GM21360 (cell line): ENCODE measurements at regions not wholly inside any gene's neighbourhood (a gene's known extent, or its start where the extent isn't known, plus 50 kb on each side); places are given as distances from the start of the nearest gene placed in this dataset.

Experiments used
- ATAC-seq: cut with Tn5 transposase; IDR thresholded peaks from one replicate; pipeline ENCODE4 v1.9.1; 2021; ENCODE audit warnings: mild to moderate bottlenecking, moderate library complexity; ENCODE audit not compliant: unreplicated experiment

GRCh38 chr9:89790542-89791109, 185.8 kb downstream of the GADD45G start:
- no peak for ATAC-seq

- no peak for ATAC-seq
Measured at GRCh38 chr9:89791754-89792153, 186.9 kb downstream of the GADD45G start.

GRCh38 chr9:89792189-89793123, 187.6 kb downstream of the GADD45G start:
- no peak for ATAC-seq

DNA sequence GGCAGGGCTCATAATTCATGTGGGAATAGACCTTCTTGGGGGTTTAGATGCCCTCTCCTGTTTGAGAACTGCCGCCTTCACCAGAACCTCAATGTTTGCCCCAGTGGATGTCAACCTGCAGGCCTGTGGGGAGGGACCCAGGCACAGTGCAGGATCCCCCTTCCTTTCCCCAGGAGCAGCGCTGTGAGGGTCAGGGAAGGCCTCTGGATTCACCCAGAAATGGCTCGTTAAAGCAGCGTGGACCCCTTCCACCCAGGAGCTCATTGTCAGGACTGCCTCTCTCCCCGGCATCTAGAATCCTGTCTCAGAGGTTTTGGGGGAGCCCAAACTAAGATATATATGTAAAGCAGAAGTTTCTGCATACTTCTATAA, 188.3 kb downstream of the GADD45G start:
- no peak for ATAC-seq

DNA sequence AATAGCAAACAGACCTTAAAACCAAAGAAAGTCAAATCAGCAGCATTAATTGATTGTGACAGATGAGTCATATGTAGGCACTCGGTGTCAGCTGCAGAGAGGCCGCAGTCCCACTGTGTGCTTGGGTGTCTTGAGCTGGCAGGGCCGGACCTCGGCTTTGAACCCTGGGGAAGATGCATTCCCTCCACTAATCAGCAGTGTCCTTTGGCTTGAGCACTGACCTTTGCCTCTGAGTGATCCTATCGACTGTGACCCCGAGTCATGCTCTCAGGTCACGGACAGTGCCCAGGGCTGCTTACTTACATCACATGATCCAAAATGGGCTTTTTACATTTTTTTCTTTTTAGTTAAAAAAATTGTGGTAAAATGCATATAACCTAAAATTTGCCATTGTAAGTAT, 188.7 kb downstream of the GADD45G start:
- no peak for ATAC-seq

GRCh38 chr9:89794918-89795317, 190.1 kb downstream of the GADD45G start:
- ATAC-seq, result no peak

DNA sequence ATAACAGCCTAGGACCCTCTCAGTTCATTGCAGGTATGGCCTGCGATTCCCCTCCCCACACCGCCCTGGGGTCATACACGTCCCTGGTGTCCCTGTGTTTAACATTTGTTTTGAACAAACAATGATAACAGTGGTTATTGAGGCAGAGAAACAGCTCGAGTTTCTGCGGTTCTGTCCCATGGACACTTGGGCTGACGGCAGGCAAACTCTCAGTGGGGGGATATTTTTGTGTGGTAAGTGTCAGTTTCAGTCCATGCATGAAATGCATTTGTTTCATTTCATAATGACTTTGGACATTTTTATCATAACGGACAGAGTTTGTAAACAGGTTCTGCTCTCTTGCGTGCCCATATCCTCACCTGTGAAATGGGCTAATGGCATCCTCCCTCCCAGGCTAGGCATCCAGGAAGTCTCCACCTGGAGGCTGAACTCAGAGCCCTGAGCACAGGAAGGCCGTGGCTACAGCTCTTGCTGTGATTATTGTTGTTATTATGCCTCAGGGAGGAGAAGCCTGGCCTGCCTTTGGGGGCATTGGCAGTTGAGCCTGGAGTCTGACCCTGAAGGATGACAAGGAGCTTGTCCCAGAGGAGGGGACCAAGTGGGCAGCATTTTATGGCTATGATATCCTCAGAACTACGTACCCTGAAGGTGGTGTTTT, 190.9 kb downstream of the GADD45G start:
- no peak for ATAC-seq

- ATAC-seq, result no peak
Measured at GRCh38 chr9:89796606-89797005, 191.8 kb downstream of the GADD45G start.

GRCh38 chr9:89797255-89797654, 192.4 kb downstream of the GADD45G start:
- no peak for ATAC-seq

DNA sequence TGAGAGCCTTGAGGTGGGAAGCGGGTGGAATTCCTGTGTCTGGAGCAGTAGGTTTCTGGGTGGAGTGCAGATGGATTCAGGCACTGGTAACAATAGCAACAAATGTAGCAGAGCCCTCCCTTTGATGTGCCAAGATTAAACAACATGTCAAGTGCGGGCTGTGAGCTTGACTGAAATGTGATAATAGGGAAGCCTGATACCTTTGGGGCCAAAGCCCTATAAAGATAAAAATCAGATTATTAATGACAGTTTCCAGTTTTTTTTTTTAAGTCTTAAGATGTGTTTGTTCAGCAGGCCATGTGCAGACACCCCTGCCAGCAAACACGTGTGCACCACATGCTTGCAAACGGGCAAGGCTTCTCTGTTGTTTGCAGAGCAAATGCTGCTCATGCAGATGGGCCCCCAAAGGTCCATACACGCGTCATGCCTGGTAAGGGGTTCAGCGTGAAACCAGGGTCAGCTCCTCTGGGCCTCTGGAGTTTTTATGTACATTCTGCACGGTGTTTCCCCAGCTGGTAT, 193.2 kb downstream of the GADD45G start:
- ATAC-seq, result no peak

GRCh38 chr9:89798547-89799120, 193.8 kb downstream of the GADD45G start:
- no peak for ATAC-seq

DNA sequence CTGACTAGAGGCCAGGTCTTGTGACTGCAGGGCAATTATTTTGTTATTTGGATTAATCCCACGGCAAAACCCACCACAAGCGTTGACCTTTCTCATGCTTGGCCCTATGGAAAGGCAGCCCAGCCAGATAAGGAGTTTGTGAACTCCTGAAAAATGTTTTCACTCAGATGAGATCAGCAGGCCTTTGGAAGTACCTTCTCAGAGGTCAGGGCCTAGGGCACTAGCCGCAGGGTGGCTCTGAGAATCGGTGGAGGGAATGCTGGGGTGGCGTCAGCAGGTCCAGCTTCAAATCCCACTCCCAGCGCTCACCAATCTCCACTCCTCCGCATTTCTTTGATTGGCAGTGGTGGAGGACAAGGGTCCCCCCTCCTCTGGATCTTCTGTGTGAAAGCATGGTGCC, 194.4 kb downstream of the GADD45G start:
- ATAC-seq, result no peak

GRCh38 chr9:89799766-89800165, 195.0 kb downstream of the GADD45G start:
- ATAC-seq, result no peak

- no peak for ATAC-seq
Measured at GRCh38 chr9:89801341-89801740, 196.5 kb downstream of the GADD45G start.

DNA sequence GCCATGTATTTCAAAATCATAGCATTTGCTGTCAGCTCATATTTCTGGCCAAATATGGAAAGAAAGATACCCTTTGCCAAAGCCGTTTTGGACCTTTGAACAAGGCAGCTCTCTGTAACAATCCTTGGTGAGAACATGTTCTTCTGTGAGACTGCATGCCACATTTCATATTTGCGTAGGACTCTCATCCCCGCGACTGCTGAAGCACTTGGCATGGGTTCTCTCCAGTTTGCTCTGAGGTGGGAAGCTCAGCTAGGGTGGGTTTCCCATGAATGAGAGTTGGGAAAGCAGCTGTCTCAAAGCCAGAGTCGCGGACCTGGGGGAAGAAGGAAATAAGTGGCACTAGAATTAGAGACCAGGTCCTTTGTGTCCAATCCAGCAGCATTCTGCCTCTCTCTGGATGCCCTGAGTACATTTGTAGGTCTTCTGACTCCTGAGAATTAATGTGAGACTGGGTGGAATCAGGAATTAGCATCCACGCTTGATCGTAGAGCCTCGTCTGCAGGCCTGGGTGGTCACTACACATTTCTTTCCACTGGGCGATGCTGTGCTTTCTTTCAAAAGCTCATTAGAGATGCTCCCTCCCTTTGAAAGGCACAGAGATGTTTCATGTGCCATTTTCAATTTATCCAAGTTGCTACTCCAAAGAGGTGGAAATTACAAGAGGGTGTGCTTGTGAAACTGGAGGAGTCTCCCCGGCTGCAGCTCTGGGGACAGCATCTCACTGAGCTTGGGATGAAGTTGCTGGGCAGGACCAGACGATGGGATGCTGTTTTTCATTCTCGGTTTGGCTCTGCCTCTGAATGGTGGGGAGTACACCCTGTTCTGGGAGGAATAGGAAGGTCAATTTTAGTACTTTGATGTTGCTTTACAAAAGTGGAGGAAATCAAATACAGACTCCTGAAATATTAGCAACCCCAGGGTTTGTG, 197.2 kb downstream of the GADD45G start:
- ATAC-seq, result no peak

DNA sequence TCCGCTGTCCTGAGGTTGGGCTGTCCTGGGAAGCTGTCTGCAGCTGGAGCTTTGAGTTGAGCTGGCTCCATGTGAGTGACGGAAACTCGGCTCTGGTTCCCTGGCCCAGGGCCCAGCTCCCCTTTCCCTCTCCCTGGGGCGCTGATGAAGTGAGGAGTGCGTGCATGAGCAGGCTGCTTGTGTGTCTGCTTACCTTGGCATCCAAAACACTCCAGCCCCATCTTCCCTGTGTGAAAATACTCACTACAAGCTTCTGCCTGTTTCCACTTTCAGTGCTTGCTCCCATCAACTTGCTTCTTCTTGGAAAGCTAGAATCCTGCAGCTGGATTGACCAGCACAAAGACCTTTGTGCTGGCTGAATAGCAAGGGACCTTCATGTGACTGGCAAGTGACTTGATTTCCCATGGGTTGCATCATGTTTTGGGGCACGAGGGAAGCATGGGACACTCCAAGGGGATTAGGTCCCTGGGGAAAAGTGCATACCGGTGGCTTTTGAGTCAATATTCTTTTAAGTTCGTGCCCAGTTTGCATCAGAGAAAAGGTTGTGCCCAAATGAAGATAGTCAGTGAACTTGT, 198.1 kb downstream of the GADD45G start:
- no peak for ATAC-seq

- ATAC-seq, result no peak
Measured at GRCh38 chr9:89803403-89803802, 198.6 kb downstream of the GADD45G start.

DNA sequence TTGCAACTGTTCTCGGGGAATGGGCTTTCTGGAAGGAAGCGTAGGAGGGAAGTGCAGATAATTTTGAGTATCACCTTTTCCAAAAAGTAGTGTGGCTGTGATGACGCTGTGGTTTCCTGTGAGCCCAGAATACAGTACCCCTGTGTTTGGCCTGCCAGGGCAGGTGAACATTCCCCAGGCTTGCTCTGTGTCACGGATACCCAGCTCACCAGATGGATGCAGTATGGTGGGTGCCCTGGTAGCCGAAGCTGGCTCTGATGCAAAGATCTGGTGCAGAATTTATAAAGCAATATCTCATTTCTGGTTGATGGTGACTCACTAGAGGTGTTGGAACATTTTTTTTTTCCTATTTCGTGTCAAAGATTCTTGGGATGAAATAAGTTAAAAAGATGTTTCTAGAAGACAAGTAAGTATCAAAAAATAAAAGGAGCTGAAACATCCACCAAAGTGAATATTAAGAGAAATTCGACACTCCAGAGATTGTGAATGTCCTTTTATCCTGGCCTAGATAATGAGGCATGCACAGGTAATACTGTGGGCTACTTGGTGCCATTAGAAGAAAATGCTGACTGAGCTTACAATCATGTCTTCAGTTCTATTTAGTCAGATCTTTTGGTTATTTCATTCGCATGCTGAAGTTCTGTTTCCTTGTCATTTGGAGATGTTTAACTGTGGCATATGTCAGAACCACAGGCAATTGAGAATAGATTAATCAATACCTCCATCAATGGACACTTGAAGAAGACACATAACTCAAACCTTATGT, 200.1 kb downstream of the GADD45G start:
- no peak for ATAC-seq

- ATAC-seq, result no peak
Measured at GRCh38 chr9:89805571-89806292, 200.9 kb downstream of the GADD45G start.
